ENCODE measurements at regions not wholly inside any gene's neighbourhood (a gene's known extent, or its start where the extent isn't known, plus 50 kb on each side); places are given as distances from the start of the nearest gene placed in this dataset.

DNA sequence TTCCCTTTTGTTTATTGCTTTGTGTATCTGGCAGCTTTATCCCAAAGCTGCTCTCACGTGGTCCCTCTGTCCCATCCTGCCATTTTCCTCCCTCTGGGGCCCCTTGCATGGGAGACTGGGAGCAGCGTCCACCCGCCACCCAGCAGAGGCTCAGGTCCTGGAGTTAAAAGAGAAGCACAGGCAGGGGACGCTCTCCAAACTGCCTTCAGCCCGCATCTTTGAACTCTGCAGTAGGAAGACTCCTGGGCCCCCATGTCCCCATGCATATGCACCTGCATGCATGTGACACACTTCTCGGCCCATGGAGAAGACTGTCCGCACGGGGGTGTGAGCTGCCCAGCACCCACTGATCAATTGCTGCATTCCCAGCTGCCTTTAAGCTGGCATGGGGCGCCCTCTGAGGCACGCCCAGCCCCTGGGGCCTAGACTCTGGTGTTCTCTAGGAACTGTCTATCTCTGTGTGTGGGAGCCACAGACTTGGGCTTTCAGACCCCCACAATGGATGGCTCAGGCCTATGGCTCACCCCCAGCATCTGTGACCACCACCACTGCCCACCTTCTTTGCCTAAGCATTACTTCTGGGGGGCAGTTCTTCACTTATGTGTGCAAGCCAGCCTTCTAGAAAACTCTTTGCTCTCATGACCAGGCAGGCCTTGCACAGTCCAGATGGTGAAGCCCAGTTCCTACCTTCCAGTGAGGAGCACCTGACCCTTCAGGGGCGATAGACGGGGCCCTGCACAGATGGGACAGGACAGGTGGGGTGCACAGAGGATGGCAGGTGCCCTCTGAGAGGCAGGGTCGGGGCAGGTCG, 96.1 kb upstream of the DIO3 start:
- H3K4me3 ChIP-seq (ENCODE audit: low read length), result no peak overlapping the region
- DNase-seq (ENCODE audit: low read depth), result no peak
- TF ChIP-seq CTCF (IDR thresholded peaks at IDR 0.05; ENCODE audit: insufficient read depth, low read depth, low read length, missing control alignments), result no peak

DNA sequence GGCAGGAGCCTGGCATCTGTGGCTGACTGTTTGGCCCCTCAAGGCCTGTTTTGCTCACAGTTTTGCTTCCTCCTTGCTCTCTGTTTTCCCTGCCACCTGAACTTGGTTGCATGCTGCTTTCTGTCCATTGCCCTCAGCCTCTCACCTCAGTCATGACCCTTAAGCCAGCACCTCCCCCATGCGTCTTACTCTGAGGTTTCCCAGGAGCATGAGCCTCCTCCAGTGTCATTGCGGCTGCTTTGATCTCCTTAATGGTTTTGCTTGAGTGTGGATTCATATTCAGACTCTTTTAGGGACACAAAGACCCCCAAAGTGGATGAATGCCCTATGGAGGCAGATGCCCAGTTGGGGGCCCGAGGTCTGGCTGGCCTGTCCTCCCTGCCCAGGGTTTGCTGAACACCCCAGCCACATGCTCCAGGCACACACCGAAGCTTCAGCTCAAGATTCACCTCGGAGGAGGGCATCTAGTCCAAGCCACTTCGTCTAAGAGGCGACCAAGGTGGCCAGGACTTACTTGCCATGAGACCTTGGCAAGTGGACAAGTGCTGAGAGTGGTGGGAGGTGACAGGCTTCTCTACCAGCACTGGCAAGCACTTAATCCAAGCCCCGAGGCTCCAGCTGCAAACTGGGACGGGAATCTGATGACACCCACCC, 95.4 kb upstream of the DIO3 start:
- no peak for TF ChIP-seq CTCF (IDR thresholded peaks at IDR 0.05; ENCODE audit: insufficient read depth, low read depth, low read length, missing control alignments)
- no peak for DNase-seq (ENCODE audit: low read depth)
- no peak overlapping the region for H3K4me3 ChIP-seq (ENCODE audit: low read length)

- no peak overlapping the region for H3K4me3 ChIP-seq (ENCODE audit: low read length)
- no peak for DNase-seq (ENCODE audit: low read depth)
- TF ChIP-seq CTCF (IDR thresholded peaks at IDR 0.05; ENCODE audit: insufficient read depth, low read depth, low read length, missing control alignments), result no peak
These were observed 94.7 kb upstream of the DIO3 start for GRCh38 chr14:101466456-101467180.

DNA sequence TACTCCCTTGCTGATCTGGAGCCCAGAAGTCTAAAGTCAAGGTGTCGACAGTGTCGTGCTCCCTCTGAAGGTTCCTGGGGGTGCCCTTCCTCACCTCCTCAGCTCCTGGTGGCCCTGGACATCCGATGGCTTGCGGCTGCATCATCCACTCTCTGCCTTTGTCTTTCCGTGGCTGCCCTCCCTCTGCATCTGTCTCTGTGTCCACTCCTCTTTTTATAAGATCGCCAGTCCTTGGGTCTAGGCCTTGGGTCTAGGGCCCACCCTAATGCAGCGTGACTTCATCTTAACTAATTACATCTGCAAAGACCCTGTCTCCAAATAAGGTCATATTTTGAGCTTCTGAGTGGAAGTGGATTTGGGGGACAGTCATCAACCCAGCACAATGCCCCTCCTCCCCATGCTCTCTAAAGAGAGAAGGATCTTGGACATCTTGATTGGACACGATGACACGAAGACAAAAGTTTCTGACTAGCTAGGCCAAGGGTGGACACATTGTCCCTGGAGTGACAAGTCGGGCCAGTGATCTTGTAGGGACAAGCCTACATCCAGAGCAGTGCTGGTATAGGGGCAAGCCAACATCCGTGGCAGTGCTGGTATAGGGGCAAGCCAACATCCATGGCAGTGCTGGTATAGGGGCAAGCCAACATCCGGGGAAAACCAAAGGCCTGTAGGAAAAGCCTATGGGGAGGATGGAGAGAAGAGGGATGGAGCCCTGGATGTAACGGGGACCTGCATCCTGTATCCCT, 93.9 kb upstream of the DIO3 start:
- no peak for DNase-seq (ENCODE audit: low read depth)
- TF ChIP-seq CTCF (IDR thresholded peaks at IDR 0.05; ENCODE audit: insufficient read depth, low read depth, low read length, missing control alignments), result no peak
- no peak overlapping the region for H3K4me3 ChIP-seq (ENCODE audit: low read length)

- no peak for TF ChIP-seq CTCF (IDR thresholded peaks at IDR 0.05; ENCODE audit: insufficient read depth, low read depth, low read length, missing control alignments)
- no peak overlapping the region for H3K4me3 ChIP-seq (ENCODE audit: low read length)
- no peak for DNase-seq (ENCODE audit: low read depth)
These were observed 91.7 kb upstream of the DIO3 start for GRCh38 chr14:101469382-101470247.

GRCh38 chr14:101470266-101470665, 91.0 kb upstream of the DIO3 start:
- H3K4me3 ChIP-seq (ENCODE audit: low read length), result no peak overlapping the region
- TF ChIP-seq CTCF (IDR thresholded peaks at IDR 0.05; ENCODE audit: insufficient read depth, low read depth, low read length, missing control alignments), result no peak
- no peak for DNase-seq (ENCODE audit: low read depth)

Data from epithelial cell of esophagus (primary cell).